ENCODE measurements at regions not wholly inside any gene's neighbourhood (a gene's known extent, or its start where the extent isn't known, plus 50 kb on each side); places are given as distances from the start of the nearest gene placed in this dataset.

DNA sequence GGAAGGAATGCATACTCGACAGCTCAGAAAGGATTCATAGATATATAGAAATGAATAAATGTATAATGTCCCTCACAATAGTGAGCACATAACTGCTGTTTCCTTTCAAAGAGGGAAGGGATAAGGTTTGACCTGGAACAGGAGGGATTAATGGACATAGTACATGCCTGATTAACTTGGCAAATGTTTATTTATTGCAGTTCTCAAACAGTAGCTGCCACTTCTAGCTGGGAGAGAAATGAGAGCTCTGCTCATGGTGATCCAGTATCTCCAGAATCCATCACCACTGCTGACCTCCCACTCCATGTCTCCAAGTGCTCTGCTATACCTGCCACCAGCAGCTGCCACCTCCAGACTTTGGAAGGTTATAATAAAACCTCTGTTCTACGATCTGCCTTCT, 108.1 kb downstream of the LRIG3 start:
- no peaks in the 10 kb centered on the region for H3K36me3 Mint-ChIP-seq (ENCODE audit: low read depth)
- H3K4me1 Mint-ChIP-seq, result no peaks in the 10 kb centered on the region
- no peak overlapping the region for H3K4me3 Mint-ChIP-seq
- H3K27ac Mint-ChIP-seq, result no peak overlapping the region
- H3K27me3 Mint-ChIP-seq, result no peaks in the 10 kb centered on the region
- no peak for DNase-seq
- no peaks in the 10 kb centered on the region for H3K9me3 Mint-ChIP-seq
- no peak for ATAC-seq

DNA sequence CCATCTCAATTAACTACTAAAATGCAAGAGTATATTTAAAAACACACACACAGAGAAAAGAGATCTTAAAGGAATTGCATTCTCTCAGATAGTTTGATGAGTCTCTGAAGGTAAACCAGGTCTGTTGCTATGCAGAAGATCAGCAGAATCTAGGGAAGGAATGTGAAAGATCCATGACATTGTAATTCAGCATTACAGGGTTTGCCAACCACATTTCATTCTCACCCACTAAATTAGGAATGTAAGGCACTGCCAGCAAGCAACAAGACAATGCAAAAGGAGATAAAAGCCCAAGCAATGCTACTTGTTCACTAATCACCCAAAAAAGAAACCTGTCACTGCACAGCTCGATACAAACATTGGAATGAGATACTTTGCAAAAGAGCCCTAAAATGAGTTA, 106.3 kb downstream of the LRIG3 start:
- ATAC-seq (no peak), DNase-seq (no peak)
- Mint-ChIP-seq H3K4me3 (no peak overlapping the region), H3K9me3 (no peaks in the 10 kb centered on the region), H3K27me3 (no peaks in the 10 kb centered on the region), H3K4me1 (no peaks in the 10 kb centered on the region), H3K36me3 (ENCODE audit: low read depth) (no peaks in the 10 kb centered on the region), H3K27ac (no peak overlapping the region)

DNA sequence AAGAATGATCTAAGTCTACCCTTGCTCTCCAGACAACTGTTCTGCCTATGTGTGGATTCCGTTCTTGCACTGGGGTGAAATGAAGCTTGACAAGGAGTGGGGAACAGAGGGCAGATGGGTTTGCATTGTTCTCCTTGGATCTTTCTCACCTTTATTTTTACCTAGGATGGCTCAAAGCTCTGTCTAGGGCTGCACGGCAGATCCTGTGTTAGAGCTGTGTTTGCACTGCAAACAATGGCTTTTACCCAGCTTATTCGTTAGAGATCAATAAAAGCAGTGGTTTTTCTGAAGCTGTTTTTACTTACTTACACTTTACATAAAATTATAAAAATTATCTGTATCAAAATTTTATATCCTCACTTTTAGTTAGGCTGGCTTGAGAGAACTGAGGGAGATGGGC, 105.1 kb downstream of the LRIG3 start:
- ATAC-seq (no peak), DNase-seq (no peak)
- Mint-ChIP-seq H3K4me1 (no peaks in the 10 kb centered on the region), H3K27ac (no peak overlapping the region), H3K4me3 (no peak overlapping the region), H3K27me3 (no peaks in the 10 kb centered on the region), H3K9me3 (no peaks in the 10 kb centered on the region), H3K36me3 (ENCODE audit: low read depth) (no peaks in the 10 kb centered on the region)

DNA sequence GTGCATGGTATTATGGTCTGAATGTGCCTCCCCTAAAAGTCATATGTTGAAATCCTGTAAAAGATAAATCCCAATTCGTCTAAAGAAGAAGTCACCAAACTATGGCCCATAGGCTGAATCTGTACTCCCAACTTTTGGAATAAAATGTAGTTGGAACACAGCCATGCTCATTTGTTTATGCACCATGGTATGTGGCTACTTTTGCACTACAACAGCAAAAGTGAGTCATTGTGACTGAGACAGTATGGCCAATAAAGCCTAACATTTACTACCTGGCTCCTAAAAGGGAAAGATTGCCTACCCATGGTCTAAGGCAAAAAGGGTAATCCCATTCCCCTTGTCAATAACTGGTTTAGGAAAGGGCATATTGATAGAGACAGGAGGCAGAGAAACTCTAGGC, 101.8 kb downstream of the LRIG3 start:
- Mint-ChIP-seq H3K36me3 (ENCODE audit: low read depth) (no peaks in the 10 kb centered on the region), H3K4me1 (no peaks in the 10 kb centered on the region)
- DNase-seq, result no peak

DNA sequence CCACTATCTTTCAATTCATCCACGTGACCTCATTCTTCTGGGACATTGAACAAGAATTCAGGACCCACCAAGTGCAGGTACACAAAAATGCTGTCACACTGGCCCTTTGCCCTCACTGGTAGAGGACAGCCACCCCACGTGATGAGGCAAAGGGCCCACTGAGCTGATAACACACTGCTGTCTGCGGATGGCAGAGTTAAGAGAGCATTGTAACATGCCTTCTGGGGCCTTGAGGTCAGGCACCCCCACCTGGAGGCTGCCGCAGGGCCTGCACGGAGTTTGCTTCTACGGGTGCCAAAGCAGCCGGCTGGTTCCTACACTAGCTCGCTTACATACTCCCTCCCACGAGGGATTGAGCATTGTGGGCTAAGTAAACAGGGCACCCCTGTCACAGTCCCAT, 101.0 kb downstream of the LRIG3 start:
- Mint-ChIP-seq H3K36me3 (ENCODE audit: low read depth) (no peaks in the 10 kb centered on the region), H3K4me3 (no peak overlapping the region), H3K4me1 (no peaks in the 10 kb centered on the region), H3K27ac (no peak overlapping the region), H3K27me3 (no peaks in the 10 kb centered on the region), H3K9me3 (peaks cover 6% of the 10 kb centered on the region)
- no peak for ATAC-seq
- no peak for DNase-seq

More for the DNA sequence above, 101.8 kb downstream of the LRIG3 start:
- H3K27ac Mint-ChIP-seq, result no peak overlapping the region
- H3K27me3 Mint-ChIP-seq, result no peaks in the 10 kb centered on the region
- H3K9me3 Mint-ChIP-seq, result peaks cover 6% of the 10 kb centered on the region
- ATAC-seq, result no peak
- no peak overlapping the region for H3K4me3 Mint-ChIP-seq

DNA sequence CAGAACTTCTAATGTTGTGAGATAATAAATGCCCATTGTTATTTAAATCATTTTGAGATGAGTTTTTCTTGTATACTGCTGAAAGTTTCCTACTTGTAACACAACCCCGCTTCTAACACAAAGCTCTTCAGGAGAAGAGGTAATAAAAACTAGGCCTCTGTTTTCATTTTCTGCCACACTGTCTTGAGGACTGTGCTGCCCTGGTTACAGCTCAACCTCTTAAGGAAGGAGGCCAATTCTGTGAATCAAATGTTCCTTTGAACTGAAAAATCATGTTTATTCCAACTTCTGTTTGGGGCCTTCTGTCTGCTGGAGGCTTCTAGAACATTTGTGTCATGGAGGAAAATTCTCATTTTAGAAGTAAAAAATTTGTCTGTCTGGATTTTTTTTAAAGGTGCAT, 100.3 kb downstream of the LRIG3 start:
- H3K36me3 Mint-ChIP-seq (ENCODE audit: low read depth), result no peaks in the 10 kb centered on the region
- no peak for DNase-seq
- no peak overlapping the region for H3K4me3 Mint-ChIP-seq
- peaks cover 6% of the 10 kb centered on the region for H3K9me3 Mint-ChIP-seq
- H3K27me3 Mint-ChIP-seq, result no peaks in the 10 kb centered on the region
- H3K4me1 Mint-ChIP-seq, result no peaks in the 10 kb centered on the region
- no peak overlapping the region for H3K27ac Mint-ChIP-seq
- ATAC-seq, result no peak

Measured in activated naive CD8-positive, alpha-beta T cell treated with anti-CD3 and anti-CD28 coated beads, Interleukin-2, amount 50 U/mL, for 24 hours (primary cell).